HL-60/S4 treated with phorbol 12-myristate 13-acetate at 8.2 ng/mL for 4 days and 3 days (cell line): ENCODE measurements at regions not wholly inside any gene's neighbourhood (a gene's known extent, or its start where the extent isn't known, plus 50 kb on each side); places are given as distances from the start of the nearest gene placed in this dataset.

ENCODE experiments used
- in situ Hi-C: fragments of 300-500 bp; cut with MboI; formaldehyde crosslinking; loops from 2 replicates; pipeline ENCODE4 v1.15.0; 2022; ENCODE audit warnings: low sequenced_read_pairs

- in situ Hi-C loops = loop anchor here (25.0 kb wide), 1 partner anchor 347 kb away; the partner anchor contains the start of gene NUDT4
Measured at GRCh38 chr12:93040367-93040766, 111.3 kb upstream of the EEA1 start.

DNA sequence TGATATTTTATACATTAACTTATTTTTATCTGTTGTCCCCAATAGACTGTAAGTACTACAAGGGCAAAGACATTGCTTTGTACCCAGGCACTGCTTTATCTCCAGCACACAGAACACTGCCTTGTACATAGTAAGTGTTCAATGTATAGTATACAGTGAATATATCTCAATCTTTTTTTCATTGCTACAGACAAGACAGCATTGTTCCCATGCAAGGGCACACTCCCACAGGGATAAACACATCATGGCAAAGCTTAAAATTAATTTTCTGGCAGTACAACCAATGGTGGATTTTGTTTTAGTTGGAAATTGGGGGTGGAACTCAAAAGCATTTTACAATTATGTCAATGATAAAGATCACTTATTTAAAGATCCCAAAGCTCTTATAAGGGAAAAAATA, 112.3 kb upstream of the EEA1 start:
- in situ Hi-C loops = loop anchor here (25.0 kb wide), 1 partner anchor 346 kb away; the partner anchor contains the start of gene NUDT4

DNA sequence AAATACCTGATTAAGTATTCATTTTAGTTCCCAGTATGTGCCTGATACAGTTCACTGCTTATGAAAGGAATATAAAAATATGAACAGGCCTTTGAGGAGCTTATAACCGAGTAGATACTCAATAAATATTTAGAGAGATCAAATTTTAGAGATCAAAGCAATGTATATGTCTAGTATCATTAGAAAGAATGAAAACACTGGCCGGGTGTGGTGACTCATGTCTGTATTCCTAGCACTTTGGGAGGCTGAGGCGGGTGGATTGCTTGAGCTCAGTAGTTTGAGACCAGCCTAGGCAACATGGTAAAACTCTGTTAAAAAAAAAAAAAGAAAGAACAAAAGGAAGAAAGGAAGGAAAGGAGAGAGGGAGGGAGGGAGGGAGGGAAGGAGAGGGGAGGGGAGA, 113.2 kb upstream of the EEA1 start:
- in situ Hi-C loops = loop anchor here (25.0 kb wide), 1 partner anchor 345 kb away; the partner anchor contains the start of gene NUDT4

GRCh38 chr12:93042684-93043083, 113.6 kb upstream of the EEA1 start:
- in situ Hi-C loops = loop anchor here (25.0 kb wide), 1 partner anchor 345 kb away; the partner anchor contains the start of gene NUDT4

- in situ Hi-C loops = loop anchor here (25.0 kb wide), 1 partner anchor 344 kb away; the partner anchor contains the start of gene NUDT4
Measured at GRCh38 chr12:93043192-93043876, 114.2 kb upstream of the EEA1 start.

DNA sequence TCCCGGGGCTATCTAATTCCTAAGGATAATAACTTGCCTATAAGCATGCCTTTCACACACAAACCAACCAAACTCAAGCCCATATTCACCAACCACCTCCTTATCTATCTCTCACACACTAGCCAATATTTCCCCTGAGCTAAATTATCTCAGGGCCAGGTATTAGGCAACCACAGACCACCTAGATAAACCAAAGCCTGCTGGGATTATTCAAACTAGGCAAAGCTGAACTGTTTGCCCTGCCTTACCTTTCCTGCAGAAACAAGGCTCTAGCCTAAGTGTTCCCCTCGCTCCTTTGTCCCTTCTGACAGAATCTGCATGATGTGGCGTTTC, 114.7 kb upstream of the EEA1 start:
- in situ Hi-C loops = loop anchor here (25.0 kb wide), 1 partner anchor 343 kb away; the partner anchor contains the start of gene NUDT4

DNA sequence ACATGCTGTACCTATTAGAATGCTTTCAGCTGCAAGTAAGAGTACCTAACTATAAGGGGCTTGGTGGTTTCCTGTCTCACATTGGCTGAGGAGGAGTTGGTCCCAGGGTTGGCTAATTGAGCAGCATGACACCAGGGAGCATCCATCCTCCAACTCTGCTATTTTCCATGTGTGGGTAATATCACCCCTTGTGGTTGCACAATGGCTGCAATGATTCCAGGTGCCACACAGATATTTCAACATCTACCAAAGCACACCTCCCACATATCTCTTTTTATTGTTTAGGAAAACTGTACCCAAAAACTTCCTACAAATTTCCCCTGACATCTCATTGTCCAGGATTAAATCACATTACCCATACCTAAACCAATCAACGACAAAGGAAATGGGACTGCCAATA, 118.0 kb upstream of the EEA1 start:
- in situ Hi-C loops = loop anchor here (25.0 kb wide), 1 partner anchor 340 kb away; the partner anchor contains the start of gene NUDT4

DNA sequence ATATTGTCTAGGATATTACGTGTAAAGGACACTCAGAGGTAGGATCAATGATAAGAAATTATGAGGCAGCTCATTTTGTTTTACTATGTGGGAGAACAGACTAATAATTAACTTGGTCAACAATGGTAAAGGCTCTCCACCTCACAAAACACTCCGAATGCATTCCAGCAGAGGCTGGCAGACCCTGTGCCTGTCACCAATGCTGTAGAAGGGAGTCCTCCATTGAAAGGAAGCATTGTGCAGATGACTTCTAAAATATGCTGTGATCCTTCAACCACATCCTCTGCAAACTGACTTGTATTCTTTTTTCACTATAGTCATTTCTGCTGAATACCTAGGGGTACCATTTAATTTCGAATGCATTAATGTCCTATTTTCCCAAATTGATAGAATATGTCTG, 119.6 kb upstream of the EEA1 start:
- in situ Hi-C loops = loop anchor here (25.0 kb wide), 1 partner anchor 339 kb away; the partner anchor contains the start of gene NUDT4

DNA sequence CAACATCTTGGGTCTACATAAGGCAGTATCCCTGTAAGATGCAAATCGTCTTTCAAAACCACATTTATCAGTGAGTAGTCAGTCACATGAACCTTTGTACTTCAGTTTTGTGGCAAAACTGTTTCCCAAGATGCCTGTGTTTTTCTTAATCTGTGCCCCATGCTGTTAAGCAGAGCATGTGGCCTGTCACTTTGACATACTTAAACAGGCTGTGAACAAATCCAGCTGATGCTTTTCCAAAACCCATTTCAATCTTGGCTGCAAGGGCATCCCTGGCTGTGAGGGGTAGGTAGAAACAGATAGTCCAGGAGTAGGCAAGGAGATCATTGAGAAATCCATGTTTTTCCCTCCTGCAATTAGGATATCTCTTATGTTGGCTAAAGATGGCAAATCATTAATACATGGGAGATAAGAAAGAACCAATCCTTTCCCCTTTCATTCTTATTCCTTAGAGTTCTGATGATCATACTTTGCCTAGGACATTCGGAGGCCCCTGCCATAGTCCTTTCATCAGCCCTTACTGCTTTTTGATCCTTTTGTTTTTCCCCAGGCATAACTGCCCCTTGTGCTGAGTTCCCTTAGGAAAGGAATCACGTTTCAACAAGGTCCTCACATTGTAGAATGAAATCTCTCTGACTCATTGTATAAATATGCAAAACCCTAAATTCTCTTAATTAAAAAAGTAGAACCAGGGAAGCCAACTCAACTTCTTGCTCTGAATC, 121.1 kb upstream of the EEA1 start:
- in situ Hi-C loops = no loop called here

- in situ Hi-C loops = no loop called here
Measured at GRCh38 chr12:93050748-93051081, 121.6 kb upstream of the EEA1 start.

- in situ Hi-C loops = no loop called here
Measured at GRCh38 chr12:93054021-93054420, 124.9 kb upstream of the EEA1 start.

- in situ Hi-C loops = no loop called here
Measured at GRCh38 chr12:93055221-93055620, 126.1 kb upstream of the EEA1 start.

- in situ Hi-C loops = no loop called here
Measured at GRCh38 chr12:93056971-93057535, 128.0 kb upstream of the EEA1 start.

- in situ Hi-C loops = no loop called here
Measured at GRCh38 chr12:93058280-93058679, 129.2 kb upstream of the EEA1 start.

- in situ Hi-C loops = no loop called here
Measured at GRCh38 chr12:93059288-93059687, 130.2 kb upstream of the EEA1 start.

DNA sequence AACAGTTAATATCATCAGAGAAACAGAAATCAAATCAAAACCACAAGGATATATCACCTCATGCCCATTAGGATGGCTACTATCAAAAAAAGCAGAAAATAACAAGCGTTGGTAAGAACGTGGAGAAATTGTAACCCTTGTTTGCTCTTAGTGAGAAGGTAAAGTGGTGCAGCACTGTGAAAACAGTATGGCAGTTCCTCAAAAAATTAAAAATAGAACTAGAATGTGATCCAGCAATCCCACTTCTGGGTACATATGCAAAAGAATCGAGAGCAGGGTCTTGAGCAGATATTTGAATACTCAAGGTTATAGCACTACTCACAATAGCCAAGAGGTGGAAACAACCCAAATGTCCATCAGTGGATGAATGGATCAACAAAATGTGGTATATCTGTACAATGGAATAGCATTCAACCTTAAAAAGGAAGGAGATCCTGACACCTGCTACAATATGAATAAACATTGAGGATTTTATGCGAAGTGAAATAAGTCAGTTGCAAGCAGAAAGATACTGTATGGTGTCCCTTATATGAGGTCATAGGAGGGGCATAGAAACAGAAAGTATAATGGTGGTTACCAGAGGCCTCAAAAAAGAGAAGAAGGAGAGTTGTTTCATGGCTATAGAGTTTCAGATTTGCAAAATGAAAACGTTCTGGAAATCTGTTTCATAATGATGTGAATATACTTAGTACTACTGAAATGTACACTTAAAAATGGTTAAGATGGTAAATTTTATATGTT, 131.0 kb upstream of the EEA1 start:
- in situ Hi-C loops = no loop called here

DNA sequence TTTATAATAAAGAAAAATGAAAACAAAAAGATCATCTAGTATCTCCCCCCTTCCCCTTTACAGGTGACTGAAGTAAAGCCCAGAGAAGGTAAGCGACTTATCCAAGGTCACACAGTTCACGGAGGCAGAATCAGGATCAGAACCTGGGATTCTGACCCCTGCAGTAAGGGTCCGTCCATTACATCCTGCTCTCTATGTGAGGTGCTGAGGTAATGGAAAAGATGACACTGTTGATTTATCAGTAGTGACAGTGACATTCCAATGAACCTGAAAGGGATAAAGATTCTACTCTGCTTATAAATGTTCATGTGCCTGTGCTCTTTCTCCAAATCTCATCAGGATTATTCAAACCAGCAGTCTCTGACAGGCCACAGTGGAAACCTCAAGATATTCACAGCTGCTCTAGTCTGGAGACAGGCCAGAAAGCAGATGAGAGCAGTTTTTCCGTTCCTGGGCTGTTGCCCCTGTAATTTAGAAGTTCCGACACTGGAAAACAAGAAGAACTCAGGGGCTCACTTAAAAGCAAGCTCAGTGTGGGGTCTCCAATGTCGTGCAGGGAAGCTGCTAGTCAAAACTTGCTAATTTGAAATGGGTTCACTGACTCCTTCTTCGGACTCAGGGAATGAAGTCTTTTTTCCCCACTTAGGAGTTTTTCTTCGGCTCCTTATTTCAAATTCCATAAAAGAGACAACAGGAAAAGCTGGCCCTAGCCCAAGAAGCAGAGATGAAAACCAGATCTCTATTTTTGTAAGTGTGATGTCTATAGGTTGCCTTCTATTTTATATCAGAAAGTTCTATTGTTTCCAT, 131.8 kb upstream of the EEA1 start:
- in situ Hi-C loops = no loop called here

DNA sequence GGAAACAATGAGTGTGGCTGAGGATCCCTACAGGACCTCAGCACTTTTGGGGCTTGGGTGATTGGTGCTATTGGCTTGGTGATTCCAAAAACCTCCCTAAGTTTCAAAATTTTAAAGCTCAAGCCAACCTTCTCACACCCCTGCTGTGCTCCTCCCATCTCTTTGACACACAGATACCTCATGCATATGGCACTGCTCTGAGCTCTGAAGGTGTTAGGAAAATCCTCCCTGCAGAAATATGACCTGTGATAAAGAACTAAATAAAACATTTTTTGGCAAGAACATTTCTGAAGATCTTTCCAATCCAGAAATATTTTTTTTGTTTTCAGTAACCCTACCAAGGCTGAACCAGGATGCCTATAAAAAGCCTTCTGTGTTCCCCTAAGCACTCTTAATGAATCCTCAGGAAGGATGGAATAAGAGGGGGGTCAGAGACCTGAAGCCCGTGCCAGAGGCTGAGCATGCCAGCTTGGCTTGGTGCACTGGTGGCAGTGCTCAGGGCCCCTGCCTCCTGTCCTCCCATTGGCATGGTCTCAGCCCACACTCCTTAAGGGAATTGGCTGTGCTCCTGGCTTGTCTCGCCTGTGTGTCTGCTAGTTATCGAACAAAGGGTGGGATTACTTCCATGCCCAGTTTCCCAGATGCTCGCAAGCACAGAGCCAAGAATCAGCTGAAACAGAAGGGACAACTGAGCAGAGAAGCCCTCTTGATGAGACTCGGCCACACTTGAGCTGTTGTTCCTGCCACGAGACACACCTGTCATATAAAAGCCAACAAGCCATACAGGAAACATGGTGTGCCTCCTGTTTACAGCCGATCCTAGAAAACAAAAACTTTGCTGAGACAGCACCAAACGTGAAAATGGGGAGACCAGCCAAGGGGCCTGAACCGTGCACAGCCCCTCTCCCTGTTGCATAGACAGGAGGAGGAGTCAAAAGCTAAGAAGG, 132.7 kb upstream of the EEA1 start:
- in situ Hi-C loops = no loop called here

DNA sequence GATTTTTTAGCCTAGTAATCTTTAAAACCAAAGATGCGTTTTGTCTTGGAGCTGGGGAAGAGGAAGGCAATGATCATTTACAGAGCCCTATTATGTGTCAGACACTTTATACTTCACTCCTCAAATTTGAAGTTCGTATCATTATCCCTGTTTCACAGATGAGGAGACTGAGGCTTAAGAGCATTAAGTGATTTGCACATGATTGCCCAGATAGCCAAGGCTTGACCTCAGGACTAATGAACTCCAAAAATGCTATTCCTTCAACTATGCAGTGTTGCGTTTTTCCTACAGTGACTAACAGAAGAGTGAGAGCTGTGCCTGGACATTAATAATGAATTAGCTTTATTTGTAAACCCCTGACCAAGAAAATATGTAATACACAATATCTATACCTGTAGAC, 136.8 kb upstream of the EEA1 start:
- in situ Hi-C loops = no loop called here
